ENCODE measurements at regions not wholly inside any gene's neighbourhood (a gene's known extent, or its start where the extent isn't known, plus 50 kb on each side); places are given as distances from the start of the nearest gene placed in this dataset.

DNA sequence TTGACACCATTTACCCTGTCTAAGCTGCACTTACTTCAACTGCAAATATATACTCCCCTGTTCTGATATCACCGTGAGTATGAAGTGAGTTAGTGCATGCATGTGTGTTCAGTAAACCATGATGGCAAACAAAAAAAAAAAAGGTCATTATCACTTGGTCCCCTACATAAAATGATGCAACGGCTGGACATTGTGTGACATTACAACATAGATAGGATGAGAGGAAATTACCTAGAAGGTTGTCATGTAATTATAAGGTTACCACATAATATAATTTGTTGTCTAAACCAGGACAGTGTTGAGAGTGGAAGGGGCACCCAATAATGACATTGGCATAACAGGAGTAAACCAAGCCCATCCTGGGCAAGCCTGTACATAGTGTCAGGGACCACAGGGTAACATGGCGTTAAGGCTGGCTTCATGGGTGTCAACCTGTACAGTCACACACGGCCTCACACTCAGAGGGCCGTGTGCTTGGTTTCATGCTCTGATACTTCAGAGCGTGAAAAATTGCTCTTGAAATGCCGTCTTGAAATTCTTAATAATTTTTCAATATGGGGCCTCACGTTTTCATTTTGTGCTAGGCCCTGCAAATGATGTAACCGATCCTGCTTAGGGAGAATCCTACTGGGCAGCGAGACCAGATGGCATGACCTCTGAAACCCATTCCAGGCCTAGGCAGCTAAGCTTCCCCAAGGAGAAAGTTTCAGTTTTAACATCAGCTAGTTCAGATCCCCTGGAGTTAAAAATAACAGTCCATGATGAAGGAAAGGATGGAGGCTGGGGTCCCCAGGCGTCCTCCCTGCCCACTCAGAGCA lies 106.1 kb downstream of the AXIN2 start:
- Histone ChIP-seq H3K27ac (ENCODE audit: low read depth in 1 of 2, low read length in 2 of 2) (no peak overlapping the region), H3K9me3 (ENCODE audit: control insufficient read depth in 1 of 2, insufficient read depth in 1 of 2, low read length in 2 of 2) (no peaks in the 10 kb centered on the region), H3K36me3 (ENCODE audit: insufficient read depth, low read length) (no peaks in the 10 kb centered on the region), H3K27me3 (ENCODE audit: control insufficient read depth in 1 of 2, insufficient read depth in 2 of 2, low read length in 2 of 2) (peaks cover 0 to 3% of the 10 kb centered on the region in 2 experiments), H3K4me3 (ENCODE audit: low read length) (no peak overlapping the region), H3K4me1 (ENCODE audit: insufficient read depth, low read length) (peaks cover 7% of the 10 kb centered on the region)
- Mint-ChIP-seq H3K4me1 (ENCODE audit: low read depth) (no peaks in the 10 kb centered on the region), H3K36me3 (ENCODE audit: low read depth) (no peaks in the 10 kb centered on the region), H3K27me3 (no peaks in the 10 kb centered on the region), H3K27ac (no peak overlapping the region), H3K4me3 (no peak overlapping the region), H3K9me3 (no peaks in the 10 kb centered on the region)
- POLR2A ChIA-PET = interaction anchor here (0.7 kb wide), 1 partner anchor 391 kb away, joined by 3 read pairs; no protein-coding TSS in a partner anchor
- TF ChIP-seq, protein P1, sequence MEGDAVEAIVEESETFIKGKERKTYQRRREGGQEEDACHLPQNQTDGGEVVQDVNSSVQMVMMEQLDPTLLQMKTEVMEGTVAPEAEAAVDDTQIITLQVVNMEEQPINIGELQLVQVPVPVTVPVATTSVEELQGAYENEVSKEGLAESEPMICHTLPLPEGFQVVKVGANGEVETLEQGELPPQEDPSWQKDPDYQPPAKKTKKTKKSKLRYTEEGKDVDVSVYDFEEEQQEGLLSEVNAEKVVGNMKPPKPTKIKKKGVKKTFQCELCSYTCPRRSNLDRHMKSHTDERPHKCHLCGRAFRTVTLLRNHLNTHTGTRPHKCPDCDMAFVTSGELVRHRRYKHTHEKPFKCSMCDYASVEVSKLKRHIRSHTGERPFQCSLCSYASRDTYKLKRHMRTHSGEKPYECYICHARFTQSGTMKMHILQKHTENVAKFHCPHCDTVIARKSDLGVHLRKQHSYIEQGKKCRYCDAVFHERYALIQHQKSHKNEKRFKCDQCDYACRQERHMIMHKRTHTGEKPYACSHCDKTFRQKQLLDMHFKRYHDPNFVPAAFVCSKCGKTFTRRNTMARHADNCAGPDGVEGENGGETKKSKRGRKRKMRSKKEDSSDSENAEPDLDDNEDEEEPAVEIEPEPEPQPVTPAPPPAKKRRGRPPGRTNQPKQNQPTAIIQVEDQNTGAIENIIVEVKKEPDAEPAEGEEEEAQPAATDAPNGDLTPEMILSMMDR (IDR thresholded peaks at IDR 0.05) = no peak
- CTCF ChIA-PET = interaction anchor here (1.4 kb wide), 1 partner anchor 101 kb away, joined by 5 read pairs; no protein-coding TSS in a partner anchor
- no peak for DNase-seq
- intact Hi-C loops (cut with DNase I, micrococcal nuclease) = loop anchor here (5.0 kb wide), 1 partner anchor 342 kb away; no protein-coding TSS in a partner anchor
- no peak for ATAC-seq (ENCODE audit: poor library complexity)

DNA sequence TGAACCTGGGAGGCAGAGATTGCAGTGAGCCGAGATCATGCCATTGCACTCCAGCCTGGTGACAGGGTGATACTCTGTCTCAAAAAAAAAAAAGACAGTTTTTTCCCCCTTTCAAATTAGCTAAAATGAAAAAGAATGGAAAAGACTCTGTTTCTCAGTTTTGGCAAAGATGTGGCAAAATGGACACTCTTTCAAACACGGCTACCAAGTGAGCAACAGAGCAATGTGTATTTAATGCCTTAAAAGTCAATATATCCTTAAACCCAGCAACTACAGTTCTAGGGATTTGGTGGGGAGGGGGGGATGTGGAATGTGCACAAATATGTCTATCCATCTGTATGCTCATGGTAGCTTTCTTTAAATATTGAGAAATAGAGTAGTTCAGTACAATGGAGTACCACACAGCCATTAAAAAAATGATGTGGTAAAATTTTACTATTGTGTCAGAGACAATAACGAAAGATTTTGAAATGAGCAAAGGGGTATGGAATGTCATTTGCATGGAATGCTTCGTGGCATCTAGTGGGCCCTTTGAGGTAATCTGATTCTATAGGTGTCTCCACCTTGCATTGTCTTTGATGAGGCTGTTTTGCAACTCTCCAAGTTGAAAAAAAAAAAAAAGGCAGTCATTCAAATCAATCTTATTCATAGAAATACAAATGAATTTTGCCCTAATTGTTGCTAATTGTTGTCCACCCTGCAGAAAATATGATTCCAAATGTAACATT lies 108.1 kb downstream of the AXIN2 start:
- ATAC-seq (ENCODE audit: poor library complexity) (no peak), DNase-seq (no peak)
- intact Hi-C loops (cut with DNase I, micrococcal nuclease) = no loop called here
- Histone ChIP-seq H3K4me3 (ENCODE audit: low read length) (no peak overlapping the region), H3K4me1 (ENCODE audit: insufficient read depth, low read length) (peaks cover 7% of the 10 kb centered on the region), H3K9me3 (ENCODE audit: control insufficient read depth in 1 of 2, insufficient read depth in 1 of 2, low read length in 2 of 2) (no peaks in the 10 kb centered on the region), H3K27me3 (ENCODE audit: control insufficient read depth in 1 of 2, insufficient read depth in 2 of 2, low read length in 2 of 2) (peaks cover 0 to 3% of the 10 kb centered on the region in 2 experiments), H3K27ac (ENCODE audit: low read depth in 1 of 2, low read length in 2 of 2) (no peak overlapping the region), H3K36me3 (ENCODE audit: insufficient read depth, low read length) (no peaks in the 10 kb centered on the region)
- no peaks in the 10 kb centered on the region for H3K4me1 Mint-ChIP-seq (ENCODE audit: low read depth)
- no peak overlapping the region for H3K4me3 Mint-ChIP-seq
- no peak overlapping the region for H3K27ac Mint-ChIP-seq
- H3K36me3 Mint-ChIP-seq (ENCODE audit: low read depth) = no peaks in the 10 kb centered on the region
- H3K27me3 Mint-ChIP-seq = no peaks in the 10 kb centered on the region
- POLR2A ChIA-PET = no interaction called here
- TF ChIP-seq, protein P1 (IDR thresholded peaks at IDR 0.05) = no peak
- CTCF ChIA-PET = no interaction called here
- H3K9me3 Mint-ChIP-seq = no peaks in the 10 kb centered on the region

DNA sequence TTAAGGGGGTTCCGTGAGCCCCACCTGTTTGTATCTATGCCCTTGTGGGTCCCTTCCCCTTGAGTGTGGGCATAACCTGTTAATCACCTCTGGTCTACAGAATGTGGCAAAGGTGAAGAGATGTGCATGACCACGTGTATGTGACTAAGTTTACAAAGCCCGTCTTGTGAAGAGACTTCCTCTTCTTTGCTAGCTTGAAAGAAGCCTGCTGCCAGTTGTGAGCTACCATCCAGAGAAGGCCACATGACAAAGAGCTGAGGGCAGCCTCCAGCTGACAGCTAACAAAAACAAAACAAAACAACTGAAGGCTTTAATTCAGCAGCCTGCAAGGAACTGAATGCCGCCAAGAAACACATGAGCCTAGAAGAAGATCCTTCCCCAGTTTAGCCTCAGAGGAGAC lies 112.0 kb downstream of the AXIN2 start:
- ChIA-PET CTCF (interaction anchor here (1.3 kb wide), 1 partner anchor 19 kb away, joined by 3 read pairs; no protein-coding TSS in a partner anchor), POLR2A (no interaction called here)
- no peak overlapping the region for H3K27ac Mint-ChIP-seq
- Histone ChIP-seq H3K4me1 (ENCODE audit: insufficient read depth, low read length) (no peaks in the 10 kb centered on the region), H3K36me3 (ENCODE audit: insufficient read depth, low read length) (no peaks in the 10 kb centered on the region), H3K27me3 (ENCODE audit: control insufficient read depth in 1 of 2, insufficient read depth in 2 of 2, low read length in 2 of 2) (no peaks in the 10 kb centered on the region), H3K27ac (ENCODE audit: low read depth in 1 of 2, low read length in 2 of 2) (no peak overlapping the region), H3K9me3 (ENCODE audit: control insufficient read depth in 1 of 2, insufficient read depth in 1 of 2, low read length in 2 of 2) (no peaks in the 10 kb centered on the region), H3K4me3 (ENCODE audit: low read length) (no peak overlapping the region)
- DNase-seq = no peak
- H3K4me3 Mint-ChIP-seq = no peak overlapping the region
- ATAC-seq (ENCODE audit: poor library complexity) = no peak
- H3K27me3 Mint-ChIP-seq = peaks cover 4% of the 10 kb centered on the region
- H3K4me1 Mint-ChIP-seq (ENCODE audit: low read depth) = no peaks in the 10 kb centered on the region
- H3K9me3 Mint-ChIP-seq = no peaks in the 10 kb centered on the region
- H3K36me3 Mint-ChIP-seq (ENCODE audit: low read depth) = no peaks in the 10 kb centered on the region
- intact Hi-C loops (cut with DNase I, micrococcal nuclease) = no loop called here
- TF ChIP-seq, protein P1 (IDR thresholded peaks at IDR 0.05) = no peak
